PFSK-1 (cell line): ENCODE measurements at regions not wholly inside any gene's neighbourhood (a gene's known extent, or its start where the extent isn't known, plus 50 kb on each side); places are given as distances from the start of the nearest gene placed in this dataset.

Source experiments
- POLR2AphosphoS5 ChIP-seq: IDR thresholded peaks from 2 replicates; pipeline ENCODE4 v1.6.1; 2012; ENCODE audit warnings: low read depth, mild to moderate bottlenecking, control low read depth, low read length, moderate library complexity
- TAF1 ChIP-seq: IDR thresholded peaks from 2 replicates; pipeline ENCODE4 v1.6.1; 2012; ENCODE audit warnings: low read length, control low read depth, borderline replicate concordance; ENCODE audit not compliant: insufficient read depth

DNA sequence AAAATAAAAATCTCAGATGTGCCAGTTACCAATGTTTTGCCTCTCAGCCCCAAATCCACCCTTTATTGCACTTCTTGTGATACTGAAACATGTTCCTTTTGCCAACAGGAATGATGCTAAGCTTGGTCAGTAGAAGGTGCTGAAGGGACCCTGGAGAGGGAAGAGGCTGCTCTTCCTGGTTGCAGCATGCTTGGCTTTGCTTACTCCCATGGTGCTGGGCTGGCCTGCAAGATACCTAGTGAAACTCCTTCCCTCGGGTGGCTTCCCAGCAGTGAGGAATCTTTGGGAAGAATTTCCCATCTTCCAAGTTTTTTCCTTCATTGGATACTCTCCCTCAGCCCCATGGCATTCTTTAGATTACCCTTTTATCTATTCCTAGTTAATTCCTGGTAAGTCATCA, 151.8 kb upstream of the TGFBR2 start:
- TF ChIP-seq POLR2AphosphoS5, result no peak
- no peak for TF ChIP-seq TAF1
